22Rv1 (cell line): ENCODE measurements at regions not wholly inside any gene's neighbourhood (a gene's known extent, or its start where the extent isn't known, plus 50 kb on each side); places are given as distances from the start of the nearest gene placed in this dataset.
"Not testable (repeated sequence)": the region's sequence is repeated elsewhere in the genome, so short reads cannot be mapped to it uniquely, and the experiment has no call there.

Experiments used
- H3K27ac ChIP-seq: fragments of 450-650 bp; 2 replicates; pipeline ENCODE4 v1.5.1; 2017
- CTCF ChIP-seq: fragments of 450-650 bp; IDR thresholded peaks from 2 replicates; pipeline ENCODE4 v1.5.1; 2017; ENCODE audit warnings: mild to moderate bottlenecking
- ZFX ChIP-seq: fragments of 450-650 bp; IDR thresholded peaks from 2 replicates; pipeline ENCODE4 v1.6.1; 2017; ENCODE audit warnings: antibody characterized with exemption, borderline replicate concordance

DNA sequence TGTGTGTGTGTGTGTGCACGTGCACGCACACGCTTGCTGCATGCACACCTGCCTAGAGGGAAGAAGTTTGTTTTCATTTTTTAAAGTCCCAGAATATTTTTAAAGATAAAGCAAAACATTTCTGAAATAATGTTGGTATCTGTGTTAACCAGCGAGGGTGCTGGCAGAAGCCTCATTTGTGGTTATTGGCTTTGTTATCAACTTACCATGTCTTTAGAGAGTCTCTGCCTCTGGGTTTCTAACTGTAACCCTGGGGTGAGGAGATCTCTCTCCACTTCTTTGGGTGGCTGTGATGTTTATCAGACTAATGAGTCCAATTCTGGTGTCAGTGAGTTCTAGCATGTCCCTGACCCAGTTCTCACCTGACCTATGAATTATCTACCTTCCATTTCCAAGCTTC, 927.6 kb upstream of the FANCL start:
- TF ChIP-seq ZFX = no peak
- TF ChIP-seq CTCF = no peak
- no peak overlapping the region for H3K27ac ChIP-seq

GRCh38 chr2:59167514-59167913, 926.4 kb upstream of the FANCL start:
- TF ChIP-seq ZFX = no peak
- no peak overlapping the region for H3K27ac ChIP-seq

GRCh38 chr2:59157908-59158307, 916.8 kb upstream of the FANCL start:
- H3K27ac ChIP-seq = not testable (repeated sequence)

GRCh38 chr2:59151805-59152204, 910.7 kb upstream of the FANCL start:
- no peak overlapping the region for H3K27ac ChIP-seq
- no peak for TF ChIP-seq ZFX
- TF ChIP-seq CTCF = no peak

DNA sequence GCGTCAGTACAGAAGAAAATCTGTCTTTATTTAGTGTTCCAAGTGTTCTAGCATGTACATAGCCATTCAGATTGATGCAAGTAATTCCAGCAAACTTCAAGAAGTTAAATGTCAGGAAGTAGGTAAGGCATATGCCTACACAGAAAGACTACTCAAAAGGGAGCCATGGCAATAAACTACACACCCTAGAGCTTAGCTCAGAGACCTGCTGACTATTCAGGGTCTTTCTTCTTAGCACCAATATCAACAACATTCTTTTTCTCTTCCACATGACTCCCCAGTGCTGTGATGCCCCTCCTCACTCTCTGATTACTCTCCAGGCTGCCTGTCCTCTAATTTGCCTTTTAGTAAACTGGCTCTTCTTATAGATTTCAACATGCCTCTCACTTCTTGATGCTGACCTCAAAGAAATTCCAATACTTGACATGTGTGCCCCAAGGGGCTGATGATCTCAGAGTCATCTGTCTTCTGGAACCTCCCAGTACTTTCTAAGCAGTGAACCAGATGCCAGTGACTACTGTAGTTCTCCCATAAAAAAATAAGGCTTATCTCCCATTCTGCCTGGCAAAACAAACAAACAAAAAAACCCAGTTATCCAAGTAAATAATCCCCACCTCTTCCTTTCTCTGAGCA, 909.2 kb upstream of the FANCL start:
- H3K27ac ChIP-seq = no peak overlapping the region
- TF ChIP-seq ZFX = no peak
- no peak for TF ChIP-seq CTCF

DNA sequence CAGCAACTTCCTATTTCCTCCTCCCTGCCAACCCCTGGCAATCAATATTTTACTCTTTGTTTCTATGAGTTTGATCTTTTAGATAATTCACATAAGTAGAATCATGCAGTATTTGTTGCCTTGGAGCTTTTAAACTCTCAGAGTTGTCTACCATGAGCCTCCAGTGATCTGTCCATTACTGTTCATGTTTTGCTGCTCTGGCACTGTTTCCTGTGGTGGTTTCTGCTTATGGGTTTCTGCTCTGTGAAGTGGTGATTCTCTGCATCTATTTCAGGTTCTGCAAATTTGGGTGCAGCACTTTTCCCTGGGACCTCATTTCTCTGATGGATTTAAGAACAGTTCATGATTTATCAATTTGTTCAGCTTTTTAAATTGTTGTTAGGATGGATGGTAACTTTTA, 908.1 kb upstream of the FANCL start:
- no peak overlapping the region for H3K27ac ChIP-seq
- TF ChIP-seq CTCF (no peak), ZFX (no peak)

DNA sequence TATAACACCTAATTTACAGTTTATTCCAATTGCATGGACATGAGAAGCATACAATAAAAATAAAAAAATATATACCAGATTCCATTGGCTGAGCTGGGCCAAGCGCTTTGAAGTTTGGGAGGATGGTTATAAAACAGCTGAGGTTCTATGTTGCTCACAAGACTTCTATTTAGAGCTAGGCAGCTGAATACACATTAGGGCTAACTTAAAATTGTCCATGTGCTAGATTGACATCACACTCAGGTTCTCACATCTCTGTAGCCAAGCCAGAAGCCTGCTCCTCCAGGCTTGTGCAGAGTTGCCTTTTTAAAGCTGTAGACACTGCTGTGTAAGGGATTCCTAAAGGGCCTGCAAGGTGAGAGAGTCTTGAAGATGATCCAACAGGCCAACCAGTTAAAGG, 871.1 kb upstream of the FANCL start:
- H3K27ac ChIP-seq = no peak overlapping the region

DNA sequence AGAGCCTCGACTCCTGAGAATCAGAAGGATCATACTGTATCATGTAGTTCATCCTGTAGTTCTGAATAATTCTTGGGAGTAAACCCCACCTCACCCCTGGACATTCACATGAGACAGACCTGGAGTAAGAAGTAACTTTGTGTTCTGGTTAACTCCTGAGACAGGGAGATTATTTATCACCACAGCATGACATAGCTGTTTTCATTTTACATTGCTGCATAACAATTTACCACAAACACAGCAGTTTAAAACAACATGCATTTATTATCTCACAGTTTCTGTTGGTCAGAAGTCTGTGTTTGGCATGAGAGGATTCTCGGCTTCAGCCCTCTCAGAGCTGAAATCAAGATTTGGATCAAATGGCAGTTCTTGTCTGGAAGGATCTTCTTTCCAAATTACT, 855.8 kb upstream of the FANCL start:
- TF ChIP-seq CTCF (no peak), ZFX (no peak)
- no peak overlapping the region for H3K27ac ChIP-seq

More for the DNA sequence above, 871.1 kb upstream of the FANCL start:
- TF ChIP-seq CTCF (no peak), ZFX (no peak)

DNA sequence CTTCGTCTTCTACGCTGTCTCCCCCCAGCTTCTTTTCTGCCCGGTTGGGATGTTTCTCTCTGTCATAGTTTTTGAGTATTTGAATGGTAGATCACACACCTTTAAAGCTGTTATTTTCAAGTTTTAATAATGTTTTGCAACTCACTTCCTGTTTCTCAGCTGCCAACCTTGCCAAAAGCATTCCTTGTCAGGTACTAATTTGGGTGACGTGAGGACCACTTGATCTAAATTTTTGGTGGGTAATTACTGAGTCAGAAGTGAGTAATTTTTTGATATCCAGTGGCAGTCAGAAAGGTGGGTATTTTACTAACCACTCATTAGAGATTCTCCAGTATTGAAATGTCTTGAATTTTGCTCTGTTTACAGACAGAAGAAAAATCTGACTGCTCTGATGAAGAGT, 852.4 kb upstream of the FANCL start:
- H3K27ac ChIP-seq = no peak overlapping the region
- TF ChIP-seq CTCF = no peak
- no peak for TF ChIP-seq ZFX
